ENCODE measurements at regions not wholly inside any gene's neighbourhood (a gene's known extent, or its start where the extent isn't known, plus 50 kb on each side); places are given as distances from the start of the nearest gene placed in this dataset.

- DNase-seq (ENCODE audit: low read depth): no peak
- TF ChIP-seq, protein P1, sequence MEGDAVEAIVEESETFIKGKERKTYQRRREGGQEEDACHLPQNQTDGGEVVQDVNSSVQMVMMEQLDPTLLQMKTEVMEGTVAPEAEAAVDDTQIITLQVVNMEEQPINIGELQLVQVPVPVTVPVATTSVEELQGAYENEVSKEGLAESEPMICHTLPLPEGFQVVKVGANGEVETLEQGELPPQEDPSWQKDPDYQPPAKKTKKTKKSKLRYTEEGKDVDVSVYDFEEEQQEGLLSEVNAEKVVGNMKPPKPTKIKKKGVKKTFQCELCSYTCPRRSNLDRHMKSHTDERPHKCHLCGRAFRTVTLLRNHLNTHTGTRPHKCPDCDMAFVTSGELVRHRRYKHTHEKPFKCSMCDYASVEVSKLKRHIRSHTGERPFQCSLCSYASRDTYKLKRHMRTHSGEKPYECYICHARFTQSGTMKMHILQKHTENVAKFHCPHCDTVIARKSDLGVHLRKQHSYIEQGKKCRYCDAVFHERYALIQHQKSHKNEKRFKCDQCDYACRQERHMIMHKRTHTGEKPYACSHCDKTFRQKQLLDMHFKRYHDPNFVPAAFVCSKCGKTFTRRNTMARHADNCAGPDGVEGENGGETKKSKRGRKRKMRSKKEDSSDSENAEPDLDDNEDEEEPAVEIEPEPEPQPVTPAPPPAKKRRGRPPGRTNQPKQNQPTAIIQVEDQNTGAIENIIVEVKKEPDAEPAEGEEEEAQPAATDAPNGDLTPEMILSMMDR (IDR thresholded peaks at IDR 0.05; ENCODE audit: insufficient read depth, low read depth, low read length, missing control alignments): no peak
- H3K4me3 ChIP-seq (ENCODE audit: low read length): no peak overlapping the region
These were observed 408.0 kb upstream of the RGPD4 start for GRCh38 chr2:107418708-107419107.

DNA sequence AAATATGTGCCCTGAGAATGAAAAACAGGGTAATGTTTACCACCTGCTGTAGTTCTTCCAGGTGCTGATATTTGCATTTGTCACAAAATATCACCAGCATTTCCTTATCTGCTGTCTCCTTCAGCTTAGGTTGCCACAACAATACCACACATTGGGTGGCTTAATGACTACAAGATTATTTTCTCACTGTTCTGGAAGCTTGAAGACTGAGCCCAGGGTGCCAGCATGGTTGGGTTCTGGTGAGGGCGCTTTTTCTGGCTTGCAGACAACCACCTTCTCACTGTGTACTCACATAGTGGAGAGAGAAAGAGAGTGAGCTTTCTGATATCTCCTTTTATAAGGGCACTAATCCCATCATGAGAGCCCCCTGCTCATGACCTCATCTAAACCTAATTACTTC lies 407.5 kb upstream of the RGPD4 start:
- TF ChIP-seq, protein P1 (IDR thresholded peaks at IDR 0.05; ENCODE audit: insufficient read depth, low read depth, low read length, missing control alignments): no peak
- H3K4me3 ChIP-seq (ENCODE audit: low read length): no peak overlapping the region
- DNase-seq (ENCODE audit: low read depth): no peak

- DNase-seq (ENCODE audit: low read depth): peak; percentile 35
- TF ChIP-seq, protein P1 (IDR thresholded peaks at IDR 0.05; ENCODE audit: insufficient read depth, low read depth, low read length, missing control alignments): no peak
- no peak overlapping the region for H3K4me3 ChIP-seq (ENCODE audit: low read length)
These were observed 397.9 kb upstream of the RGPD4 start for GRCh38 chr2:107428781-107429180.

DNA sequence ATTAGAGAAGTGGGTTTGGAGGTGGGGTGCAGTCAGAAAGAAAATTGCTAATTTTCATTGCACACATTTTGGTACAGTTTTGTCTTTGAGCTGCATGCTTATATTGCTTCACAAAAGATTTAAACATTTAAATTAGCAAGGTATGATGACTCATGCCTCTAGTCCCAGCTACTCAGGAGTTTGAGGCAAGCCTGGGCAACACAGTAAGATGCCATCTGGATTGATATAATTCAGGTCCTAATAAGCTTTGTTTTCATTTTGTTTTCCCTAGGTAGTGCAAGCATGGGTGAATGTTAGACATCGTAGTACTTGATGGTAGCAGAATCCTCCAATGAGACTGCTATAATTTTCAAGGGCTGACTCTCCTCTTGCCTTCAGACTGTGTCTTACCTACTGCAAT lies 396.7 kb upstream of the RGPD4 start:
- TF ChIP-seq, protein P1 (IDR thresholded peaks at IDR 0.05; ENCODE audit: insufficient read depth, low read depth, low read length, missing control alignments): no peak
- H3K4me3 ChIP-seq (ENCODE audit: low read length): no peak overlapping the region

GRCh38 chr2:107430596-107431266 lies 396.0 kb upstream of the RGPD4 start:
- H3K4me3 ChIP-seq (ENCODE audit: low read length): no peak overlapping the region
- TF ChIP-seq, protein P1 (IDR thresholded peaks at IDR 0.05; ENCODE audit: insufficient read depth, low read depth, low read length, missing control alignments): no peak
- no peak for DNase-seq (ENCODE audit: low read depth)

More for the DNA sequence above, 396.7 kb upstream of the RGPD4 start:
- DNase-seq (ENCODE audit: low read depth): peak; percentile 62

DNA sequence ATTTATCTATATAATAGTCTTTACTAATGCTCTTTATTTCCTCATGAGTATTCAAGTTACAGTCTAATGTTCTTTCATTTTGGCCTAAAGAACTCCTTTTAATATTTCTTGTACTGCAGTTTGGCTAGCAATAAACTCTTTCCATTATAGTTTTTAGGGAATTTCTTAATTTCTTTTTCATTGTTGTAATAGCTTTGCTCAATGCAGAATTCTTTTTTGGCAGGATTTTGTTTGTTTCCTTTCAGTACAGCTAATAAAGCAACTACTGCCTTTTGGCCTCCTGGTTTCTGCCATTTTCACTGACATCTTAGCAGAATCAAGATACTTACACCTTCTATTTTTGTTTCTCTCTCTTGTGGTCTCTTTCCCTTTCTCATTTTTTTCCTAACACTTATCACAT lies 390.4 kb upstream of the RGPD4 start:
- TF ChIP-seq, protein P1 (IDR thresholded peaks at IDR 0.05; ENCODE audit: insufficient read depth, low read depth, low read length, missing control alignments): no peak
- DNase-seq (ENCODE audit: low read depth): no peak
- no peak overlapping the region for H3K4me3 ChIP-seq (ENCODE audit: low read length)

GRCh38 chr2:107437265-107437664 lies 389.4 kb upstream of the RGPD4 start:
- H3K4me3 ChIP-seq (ENCODE audit: low read length): no peak overlapping the region
- no peak for DNase-seq (ENCODE audit: low read depth)
- TF ChIP-seq, protein P1 (IDR thresholded peaks at IDR 0.05; ENCODE audit: insufficient read depth, low read depth, low read length, missing control alignments): no peak

All from epithelial cell of esophagus (primary cell).